HG03354 (cell line): ENCODE measurements at regions not wholly inside any gene's neighbourhood (a gene's known extent, or its start where the extent isn't known, plus 50 kb on each side); places are given as distances from the start of the nearest gene placed in this dataset.

Experiments
- ATAC-seq: cut with Tn5 transposase; IDR thresholded peaks from one replicate; pipeline ENCODE4 v1.9.1; 2021; ENCODE audit warnings: mild to moderate bottlenecking; ENCODE audit not compliant: unreplicated experiment, poor library complexity, severe bottlenecking

- ATAC-seq: no peak
Observed at GRCh38 chr10:89937494-89937893, 236.1 kb downstream of the KIF20B start.

GRCh38 chr10:89940076-89940475 lies 238.7 kb downstream of the KIF20B start:
- ATAC-seq: no peak

GRCh38 chr10:89942217-89942616 lies 240.8 kb downstream of the KIF20B start:
- peak; percentile 76 for ATAC-seq

- no peak for ATAC-seq
Observed at GRCh38 chr10:89944138-89944537, 242.7 kb downstream of the KIF20B start.

- ATAC-seq: no peak
Observed at GRCh38 chr10:89946106-89946505, 244.7 kb downstream of the KIF20B start.

- no peak for ATAC-seq
Observed at GRCh38 chr10:89949496-89949895, 248.1 kb downstream of the KIF20B start.

GRCh38 chr10:89952325-89952724 lies 250.9 kb downstream of the KIF20B start:
- no peak for ATAC-seq

- no peak for ATAC-seq
Observed at GRCh38 chr10:89952751-89953150, 251.4 kb downstream of the KIF20B start.

- ATAC-seq: no peak
Observed at GRCh38 chr10:89954061-89954460, 252.7 kb downstream of the KIF20B start.

GRCh38 chr10:89954787-89955566 lies 253.6 kb downstream of the KIF20B start:
- ATAC-seq: no peak

GRCh38 chr10:89959433-89960110 lies 258.2 kb downstream of the KIF20B start:
- no peak for ATAC-seq

- ATAC-seq: no peak
Observed at GRCh38 chr10:89963451-89964102, 262.2 kb downstream of the KIF20B start.

GRCh38 chr10:89966211-89966610 lies 264.8 kb downstream of the KIF20B start:
- ATAC-seq: no peak

- ATAC-seq: no peak
Observed at GRCh38 chr10:89973326-89973725, 271.9 kb downstream of the KIF20B start.

GRCh38 chr10:89975071-89975470 lies 273.7 kb downstream of the KIF20B start:
- no peak for ATAC-seq

- ATAC-seq: no peak
Observed at GRCh38 chr10:89975771-89976170, 274.4 kb downstream of the KIF20B start.

- ATAC-seq: no peak
Observed at GRCh38 chr10:89978081-89978480, 276.7 kb downstream of the KIF20B start.

- ATAC-seq: no peak
Observed at GRCh38 chr10:89979726-89980125, 278.3 kb downstream of the KIF20B start.

- no peak for ATAC-seq
Observed at GRCh38 chr10:89980166-89980565, 278.8 kb downstream of the KIF20B start.

- no peak for ATAC-seq
Observed at GRCh38 chr10:89981891-89982290, 280.5 kb downstream of the KIF20B start.

- ATAC-seq: no peak
Observed at GRCh38 chr10:89985446-89985845, 284.1 kb downstream of the KIF20B start.
